GM23248 (cell line): ENCODE measurements at regions not wholly inside any gene's neighbourhood (a gene's known extent, or its start where the extent isn't known, plus 50 kb on each side); places are given as distances from the start of the nearest gene placed in this dataset.

Source experiments
- DNase-seq: peaks from one replicate; pipeline ENCODE4 v3.0.0-alpha.2; 2015
- H2AFZ ChIP-seq: fragments of 200-600 bp; sonication (generic); 2 replicates; pipeline ENCODE4 v1.6.1; 2016; ENCODE audit warnings: antibody characterized with exemption
- H3F3A ChIP-seq: fragments of 200-600 bp; sonication (generic); 2 replicates; pipeline ENCODE4 v1.6.1; 2016; ENCODE audit warnings: mild to moderate bottlenecking, antibody characterized with exemption, mixed run types; ENCODE audit not compliant: insufficient read depth
- H3K27ac ChIP-seq: fragments of 200-600 bp; sonication (generic); 2 replicates; pipeline ENCODE4 v1.5.1; 2016; ENCODE audit warnings: mild to moderate bottlenecking
- H3K27me3 ChIP-seq: fragments of 200-600 bp; sonication (generic); replicated peaks from 2 replicates; pipeline ENCODE4 v1.6.1; 2016; ENCODE audit warnings: mild to moderate bottlenecking; ENCODE audit not compliant: insufficient read depth
- H3K36me3 ChIP-seq: fragments of 200-600 bp; sonication (generic); 2 replicates; pipeline ENCODE4 v1.6.1; 2016; ENCODE audit warnings: low read depth, mild to moderate bottlenecking
- H3K4me1 ChIP-seq: fragments of 200-600 bp; sonication (generic); 2 replicates; pipeline ENCODE4 v1.6.1; 2016; ENCODE audit warnings: mild to moderate bottlenecking; ENCODE audit not compliant: insufficient read depth
- H3K4me2 ChIP-seq: fragments of 200-600 bp; sonication (generic); one replicate; pipeline ENCODE4 v1.6.1; 2016; ENCODE audit warnings: mild to moderate bottlenecking; ENCODE audit not compliant: unreplicated experiment
- H3K4me3 ChIP-seq: fragments of 200-600 bp; sonication (generic); 2 replicates; pipeline ENCODE4 v1.5.1; 2016; ENCODE audit warnings: mild to moderate bottlenecking
- H3K79me2 ChIP-seq: fragments of 200-600 bp; sonication (generic); 2 replicates; pipeline ENCODE4 v1.6.1; 2016; ENCODE audit warnings: mild to moderate bottlenecking; ENCODE audit not compliant: insufficient read depth
- H3K9ac ChIP-seq: fragments of 200-600 bp; sonication (generic); 2 replicates; pipeline ENCODE4 v1.6.1; 2016; ENCODE audit warnings: mild to moderate bottlenecking
- H3K9me2 ChIP-seq: fragments of 200-600 bp; sonication (generic); 2 replicates; pipeline ENCODE4 v1.6.1; 2016; ENCODE audit warnings: mixed run types, mild to moderate bottlenecking, moderate library complexity; ENCODE audit not compliant: insufficient read depth
- H3K9me3 ChIP-seq: fragments of 200-600 bp; sonication (generic); one replicate; pipeline ENCODE4 v1.6.1; 2017; ENCODE audit warnings: low read depth
- H4K20me1 ChIP-seq: fragments of 200-600 bp; sonication (generic); 2 replicates; pipeline ENCODE4 v1.6.0; 2016; ENCODE audit not compliant: insufficient read depth
- EZH2 ChIP-seq: fragments of 200-600 bp; sonication (generic); IDR thresholded peaks from 2 replicates; pipeline ENCODE4 v1.6.1; 2018; ENCODE audit warnings: antibody characterized with exemption, mild to moderate bottlenecking; ENCODE audit not compliant: insufficient read depth, poor library complexity, severe bottlenecking
- EZH2phosphoT487 ChIP-seq: fragments of 200-600 bp; sonication (generic); IDR thresholded peaks from 2 replicates; pipeline ENCODE4 v1.6.1; 2018; ENCODE audit warnings: antibody characterized with exemption, moderate library complexity, mild to moderate bottlenecking, low read depth; ENCODE audit not compliant: insufficient read depth
- WGBS, 2 experiments: methylation state at CpG; one replicate each; pipeline ENCODE4 v1.1.6; 2015 to 2017; ENCODE audit warnings: low lambda C conversion rate in 2 of 2, low coverage in 1 of 2; ENCODE audit errors: missing lambda C conversion rate in 2 of 2; 5-methylcytosine and 5-hydroxymethylcytosine counted together
- in situ Hi-C: fragments of 300-500 bp; cut with MboI; formaldehyde crosslinking; loops from 2 replicates; pipeline ENCODE4 v1.15.0; 2020

GRCh38 chr11:110866081-110866480 is 153.8 kb upstream of the ARHGAP20 start:
- Histone ChIP-seq H3K79me2 (no peaks in the 10 kb centered on the region), H2AFZ (no peak overlapping the region), H4K20me1 (no peaks in the 10 kb centered on the region), H3K4me1 (no peaks in the 10 kb centered on the region), H3K4me3 (no peak overlapping the region), H3K36me3 (no peaks in the 10 kb centered on the region), H3K27ac (no peak overlapping the region), H3K9me2 (no peaks in the 10 kb centered on the region; the same call in 1 of the 2 replicates), H3K9me3 (no peaks in the 10 kb centered on the region), H3K27me3 (no peaks in the 10 kb centered on the region), H3K9ac (no peak overlapping the region), H3F3A (no peaks in the 10 kb centered on the region), H3K4me2 (no peak overlapping the region)
- in situ Hi-C loops: no loop called here
- 20 to 25% methylated on average over 4 of the region's 4 CpGs for WGBS, 2 experiments
- DNase-seq: peak; percentile 6
- TF ChIP-seq EZH2 (no peak), EZH2phosphoT487 (no peak)

- no peaks in the 10 kb centered on the region; the same call in 1 of the 2 replicates for H3K9me2 ChIP-seq
- H4K20me1 ChIP-seq: no peaks in the 10 kb centered on the region
- no peaks in the 10 kb centered on the region for H3K9me3 ChIP-seq
- no peak overlapping the region for H3K9ac ChIP-seq
- H3K4me1 ChIP-seq: peaks cover 14% of the 10 kb centered on the region
- H3F3A ChIP-seq: peaks cover 12% of the 10 kb centered on the region
- no peak overlapping the region for H3K4me2 ChIP-seq
- no peaks in the 10 kb centered on the region for H3K36me3 ChIP-seq
- no peak overlapping the region for H3K27ac ChIP-seq
- in situ Hi-C loops: no loop called here
- H2AFZ ChIP-seq: no peak overlapping the region
- no peak overlapping the region for H3K4me3 ChIP-seq
- DNase-seq: no peak
- H3K27me3 ChIP-seq: no peaks in the 10 kb centered on the region
- TF ChIP-seq EZH2phosphoT487 (no peak), EZH2 (no peak)
- no peaks in the 10 kb centered on the region for H3K79me2 ChIP-seq
- WGBS, 2 experiments: 83 to 86% methylated on average over 2 of the region's 2 CpGs
Measured at GRCh38 chr11:110862407-110862806, 150.2 kb upstream of the ARHGAP20 start.

- in situ Hi-C loops: no loop called here
- H3K9me2 ChIP-seq: no peaks in the 10 kb centered on the region; the same call in 1 of the 2 replicates
Measured at GRCh38 chr11:110860461-110860860, 148.2 kb upstream of the ARHGAP20 start.

GRCh38 chr11:110859998-110860397 is 147.8 kb upstream of the ARHGAP20 start:
- TF ChIP-seq EZH2 (no peak), EZH2phosphoT487 (no peak)
- no peak overlapping the region for H2AFZ ChIP-seq
- in situ Hi-C loops: no loop called here
- no peaks in the 10 kb centered on the region; the same call in 1 of the 2 replicates for H3K9me2 ChIP-seq
- no peak overlapping the region for H3K4me3 ChIP-seq
- DNase-seq: no peak
- no peak overlapping the region for H3K9ac ChIP-seq
- H3F3A ChIP-seq: peaks cover 15% of the 10 kb centered on the region
- 80 to 82% methylated on average over 6 of the region's 6 CpGs for WGBS, 2 experiments
- H3K4me1 ChIP-seq: peaks cover 23% of the 10 kb centered on the region
- H3K9me3 ChIP-seq: no peaks in the 10 kb centered on the region
- H3K4me2 ChIP-seq: no peak overlapping the region
- no peaks in the 10 kb centered on the region for H3K36me3 ChIP-seq
- no peaks in the 10 kb centered on the region for H4K20me1 ChIP-seq
- H3K79me2 ChIP-seq: no peaks in the 10 kb centered on the region
- no peaks in the 10 kb centered on the region for H3K27me3 ChIP-seq
- no peak overlapping the region for H3K27ac ChIP-seq

More at GRCh38 chr11:110860461-110860860, 148.2 kb upstream of the ARHGAP20 start:
- TF ChIP-seq EZH2 (no peak), EZH2phosphoT487 (no peak)
- no peaks in the 10 kb centered on the region for H3K36me3 ChIP-seq
- no peaks in the 10 kb centered on the region for H4K20me1 ChIP-seq
- no peak for DNase-seq
- no peaks in the 10 kb centered on the region for H3K27me3 ChIP-seq
- H3K4me3 ChIP-seq: no peak overlapping the region
- peaks cover 15% of the 10 kb centered on the region for H3F3A ChIP-seq
- H3K27ac ChIP-seq: no peak overlapping the region
- H3K4me1 ChIP-seq: peaks cover 23% of the 10 kb centered on the region
- H2AFZ ChIP-seq: no peak overlapping the region
- H3K9me3 ChIP-seq: no peaks in the 10 kb centered on the region
- 88 to 91% methylated on average over 3 of the region's 3 CpGs for WGBS, 2 experiments
- H3K79me2 ChIP-seq: no peaks in the 10 kb centered on the region
- H3K9ac ChIP-seq: no peak overlapping the region
- no peak overlapping the region for H3K4me2 ChIP-seq
